Smooth muscle cell (in vitro differentiated cells): ENCODE measurements at regions not wholly inside any gene's neighbourhood (a gene's known extent, or its start where the extent isn't known, plus 50 kb on each side); places are given as distances from the start of the nearest gene placed in this dataset.

Source experiments
- DNase-seq: peaks from one replicate; lab custom pipeline; 2025; ENCODE audit not compliant: unreplicated experiment; lab: John Stamatoyannopoulos, UW
- H2AFZ ChIP-seq: fragments of 200-600 bp; sonication (generic); 2 replicates; pipeline ENCODE4 v1.6.0; 2016; ENCODE audit warnings: antibody characterized with exemption, low read depth, mild to moderate bottlenecking
- H3F3A ChIP-seq: fragments of 200-600 bp; sonication (generic); 2 replicates; pipeline ENCODE4 v1.6.0; 2017; ENCODE audit warnings: antibody characterized with exemption, low read depth
- H3K27ac ChIP-seq: fragments of 200-600 bp; sonication (generic); 2 replicates; pipeline ENCODE4 v1.5.1; 2016; ENCODE audit warnings: low read depth, mild to moderate bottlenecking
- H3K27me3 ChIP-seq: fragments of 200-600 bp; sonication (generic); 2 replicates; pipeline ENCODE4 v1.6.1; 2016; ENCODE audit warnings: low read depth, mild to moderate bottlenecking
- H3K36me3 ChIP-seq: fragments of 200-600 bp; sonication (generic); 2 replicates; pipeline ENCODE4 v1.5.1; 2016; ENCODE audit warnings: low read depth
- H3K4me1 ChIP-seq: fragments of 200-600 bp; sonication (generic); 2 replicates; pipeline ENCODE4 v1.5.1; 2016; ENCODE audit warnings: low read depth
- H3K4me2 ChIP-seq: fragments of 200-600 bp; sonication (generic); 2 replicates; pipeline ENCODE4 v1.6.0; 2016; ENCODE audit warnings: mild to moderate bottlenecking
- H3K4me3 ChIP-seq: fragments of 200-600 bp; sonication (generic); 2 replicates; pipeline ENCODE4 v1.5.1; 2016; ENCODE audit warnings: mild to moderate bottlenecking
- H3K79me2 ChIP-seq: fragments of 200-600 bp; sonication (generic); 2 replicates; pipeline ENCODE4 v1.6.0; 2016; ENCODE audit warnings: low read depth, mild to moderate bottlenecking
- H3K9ac ChIP-seq: fragments of 200-600 bp; sonication (generic); 2 replicates; pipeline ENCODE4 v1.6.0; 2016; ENCODE audit warnings: low read depth
- H3K9me3 ChIP-seq: fragments of 200-600 bp; sonication (generic); replicated peaks from 2 replicates; pipeline ENCODE4 v1.5.1; 2016; ENCODE audit warnings: low read depth
- H4K20me1 ChIP-seq: fragments of 200-600 bp; sonication (generic); 2 replicates; pipeline ENCODE4 v1.6.0; 2016; ENCODE audit warnings: low read depth
- CTCF ChIP-seq: fragments of 200-600 bp; sonication (generic); IDR thresholded peaks from 2 replicates; pipeline ENCODE4 v1.5.1; 2017; ENCODE audit warnings: borderline replicate concordance, mild to moderate bottlenecking, antibody characterized with exemption; ENCODE audit not compliant: insufficient read depth, poor library complexity, severe bottlenecking
- WGBS: methylation state at CpG from one replicate; pipeline ENCODE4 v1.1.7; 2016; ENCODE audit warnings: low lambda C conversion rate; 5-methylcytosine and 5-hydroxymethylcytosine counted together

GRCh38 chr12:30578426-30578825 lies 117.2 kb downstream of the IPO8 start:
- no peak overlapping the region for H3K27ac ChIP-seq
- H4K20me1 ChIP-seq: no peaks in the 10 kb centered on the region
- H3K4me1 ChIP-seq: no peaks in the 10 kb centered on the region
- TF ChIP-seq CTCF: no peak
- no peak overlapping the region for H3K4me2 ChIP-seq
- H3K79me2 ChIP-seq: no peaks in the 10 kb centered on the region
- WGBS: 70% methylated on average over 5 of the region's 5 CpGs
- H2AFZ ChIP-seq: no peak overlapping the region
- H3F3A ChIP-seq: no peaks in the 10 kb centered on the region
- no peak overlapping the region for H3K9ac ChIP-seq
- H3K9me3 ChIP-seq: no peaks in the 10 kb centered on the region
- no peaks in the 10 kb centered on the region for H3K27me3 ChIP-seq
- H3K36me3 ChIP-seq: no peaks in the 10 kb centered on the region
- DNase-seq: no peak
- H3K4me3 ChIP-seq: no peak overlapping the region

- Histone ChIP-seq H3F3A (no peaks in the 10 kb centered on the region), H2AFZ (no peak overlapping the region), H3K4me1 (no peaks in the 10 kb centered on the region), H3K4me2 (no peak overlapping the region), H3K79me2 (no peaks in the 10 kb centered on the region), H3K9me3 (no peaks in the 10 kb centered on the region), H4K20me1 (no peaks in the 10 kb centered on the region), H3K27ac (no peak overlapping the region), H3K27me3 (no peaks in the 10 kb centered on the region), H3K9ac (no peak overlapping the region), H3K36me3 (no peaks in the 10 kb centered on the region), H3K4me3 (no peak overlapping the region)
- no peak for DNase-seq
- TF ChIP-seq CTCF: no peak
- 100% methylated on average over 1 of the region's 1 CpG for WGBS
Observed at GRCh38 chr12:30573145-30573544, 122.5 kb downstream of the IPO8 start.

GRCh38 chr12:30570211-30570890 lies 125.3 kb downstream of the IPO8 start:
- H3K9ac ChIP-seq: no peak overlapping the region
- H3K36me3 ChIP-seq: no peaks in the 10 kb centered on the region
- H3K27ac ChIP-seq: no peak overlapping the region
- H3K4me1 ChIP-seq: no peaks in the 10 kb centered on the region
- no peaks in the 10 kb centered on the region for H3K9me3 ChIP-seq
- no peak overlapping the region for H3K4me2 ChIP-seq
- no peak for TF ChIP-seq CTCF
- no peak overlapping the region for H3K4me3 ChIP-seq
- DNase-seq: no peak
- H3K27me3 ChIP-seq: no peaks in the 10 kb centered on the region
- H2AFZ ChIP-seq: no peak overlapping the region
- H3K79me2 ChIP-seq: no peaks in the 10 kb centered on the region
- 91% methylated on average over 5 of the region's 5 CpGs for WGBS
- H3F3A ChIP-seq: no peaks in the 10 kb centered on the region
- no peaks in the 10 kb centered on the region for H4K20me1 ChIP-seq

GRCh38 chr12:30569426-30569825 lies 126.2 kb downstream of the IPO8 start:
- H2AFZ ChIP-seq: no peak overlapping the region
- H3K27ac ChIP-seq: no peak overlapping the region
- no peaks in the 10 kb centered on the region for H3K9me3 ChIP-seq
- no peak overlapping the region for H3K9ac ChIP-seq
- no peaks in the 10 kb centered on the region for H3K36me3 ChIP-seq
- WGBS: 65% methylated on average over 4 of the region's 4 CpGs
- no peaks in the 10 kb centered on the region for H3K79me2 ChIP-seq
- H3K4me1 ChIP-seq: no peaks in the 10 kb centered on the region
- no peaks in the 10 kb centered on the region for H3K27me3 ChIP-seq
- no peak for TF ChIP-seq CTCF
- DNase-seq: no peak
- H3K4me3 ChIP-seq: no peak overlapping the region
- H3K4me2 ChIP-seq: no peak overlapping the region
- H3F3A ChIP-seq: no peaks in the 10 kb centered on the region
- no peaks in the 10 kb centered on the region for H4K20me1 ChIP-seq
